ENCODE measurements at regions not wholly inside any gene's neighbourhood (a gene's known extent, or its start where the extent isn't known, plus 50 kb on each side); places are given as distances from the start of the nearest gene placed in this dataset.

- Histone ChIP-seq H3K79me2 (replicated peaks; ENCODE audit: insufficient read depth) (no peaks in the 10 kb centered on the region), H3K36me3 (ENCODE audit: insufficient read depth) (no peaks in the 10 kb centered on the region), H3K27ac (ENCODE audit: low read depth) (no peak overlapping the region), H3K9me2 (ENCODE audit: insufficient read depth) (peaks cover 8% of the 10 kb centered on the region), H2AFZ (no peak overlapping the region), H3K4me1 (ENCODE audit: insufficient read depth) (no peaks in the 10 kb centered on the region), H4K20me1 (replicated peaks; ENCODE audit: insufficient read depth) (no peaks in the 10 kb centered on the region), H3K4me2 (no peak overlapping the region), H3F3A (replicated peaks; ENCODE audit: low read depth) (no peaks in the 10 kb centered on the region), H3K4me3 (no peak overlapping the region), H3K27me3 (ENCODE audit: insufficient read depth) (no peaks in the 10 kb centered on the region)
- Mint-ChIP-seq H3K9me3 (peaks cover 4% of the 10 kb centered on the region; the same call in 2 of the 3 replicates), H3K4me1 (no peaks in the 10 kb centered on the region), H3K4me3 (no peak overlapping the region), H3K36me3 (ENCODE audit: low read depth) (no peaks in the 10 kb centered on the region; the same call in 2 of the 3 replicates), H3K27ac (no peak overlapping the region), H3K27me3 (ENCODE audit: insufficient read depth, low read depth, poor library complexity) (peaks cover 7% of the 10 kb centered on the region)
- ATAC-seq: no peak
- no peak for DNase-seq (ENCODE audit: low spot score)
- TF ChIP-seq POLR2AphosphoS5 (IDR thresholded peaks at IDR 0.05; ENCODE audit: low read depth) (no peak), JUNB (IDR thresholded peaks at IDR 0.05; ENCODE audit: unreplicated experiment) (no peak), CTCF (conservative IDR thresholded peaks at IDR 0.05; ENCODE audit: low read depth in 2 of 2) (no peak), ZNF114 (CRISPR knock-in tag; IDR thresholded peaks at IDR 0.05) (no peak), ZNF462 (CRISPR knock-in tag; IDR thresholded peaks at IDR 0.05) (no peak), ZNF331 (CRISPR knock-in tag; IDR thresholded peaks at IDR 0.05; ENCODE audit: low read depth) (no peak), EZH2phosphoT487 (IDR thresholded peaks at IDR 0.05; ENCODE audit: unreplicated experiment) (no peak), EZH2 (IDR thresholded peaks at IDR 0.05; ENCODE audit: low read depth, unreplicated experiment) (no peak), REST (IDR thresholded peaks at IDR 0.05; ENCODE audit: unreplicated experiment) (no peak), ETS1 (IDR thresholded peaks at IDR 0.05) (no peak), NANOG (IDR thresholded peaks at IDR 0.05; ENCODE audit: borderline replicate concordance) (no peak), CREB1 (CRISPR knock-in tag; IDR thresholded peaks at IDR 0.05; ENCODE audit: low read depth) (no peak), STAT1 (IDR thresholded peaks at IDR 0.05; ENCODE audit: unreplicated experiment) (no peak)
Observed at GRCh38 chr21:36567216-36567885, 87.4 kb upstream of the CLDN14 start.
